Fibroblast of peridontal ligament (primary cell): ENCODE measurements at regions not wholly inside any gene's neighbourhood (a gene's known extent, or its start where the extent isn't known, plus 50 kb on each side); places are given as distances from the start of the nearest gene placed in this dataset.
"Not testable (repeated sequence)": the region's sequence is repeated elsewhere in the genome, so short reads cannot be mapped to it uniquely, and the experiment has no call there.

ENCODE experiments used
- DNase-seq: peaks from one replicate; pipeline ENCODE4 v3.0.0-alpha.2; 2010; ENCODE audit errors: extremely low read depth

GRCh38 chr7:25069900-25070443, 55.1 kb downstream of the CYCS start:
- DNase-seq = peak; percentile 96

GRCh38 chr7:25068502-25069213, 56.4 kb downstream of the CYCS start:
- no peak for DNase-seq

- DNase-seq = no peak
These were observed 57.1 kb downstream of the CYCS start for GRCh38 chr7:25067726-25068501.

- no peak for DNase-seq
These were observed 58.8 kb downstream of the CYCS start for GRCh38 chr7:25066253-25066652.

GRCh38 chr7:25062380-25062779, 62.7 kb downstream of the CYCS start:
- no peak for DNase-seq

GRCh38 chr7:25060487-25061055, 64.5 kb downstream of the CYCS start:
- DNase-seq = no peak

- DNase-seq = no peak
These were observed 65.5 kb downstream of the CYCS start for GRCh38 chr7:25059576-25059975.

- DNase-seq = no peak
These were observed 68.7 kb downstream of the CYCS start for GRCh38 chr7:25056368-25056767.

GRCh38 chr7:25055520-25056220, 69.4 kb downstream of the CYCS start:
- DNase-seq = no peak

GRCh38 chr7:25054819-25055519, 70.1 kb downstream of the CYCS start:
- DNase-seq = no peak

GRCh38 chr7:25050223-25050622, 70.2 kb upstream of the OSBPL3 start:
- DNase-seq = no peak

GRCh38 chr7:25048444-25048834, 68.5 kb upstream of the OSBPL3 start:
- no peak for DNase-seq

GRCh38 chr7:25047571-25048443, 67.8 kb upstream of the OSBPL3 start:
- DNase-seq = not testable (repeated sequence)

GRCh38 chr7:25037325-25037724, 57.3 kb upstream of the OSBPL3 start:
- DNase-seq = peak; percentile 49

GRCh38 chr7:25035274-25035673, 55.3 kb upstream of the OSBPL3 start:
- no peak for DNase-seq

GRCh38 chr7:25034136-25034535, 54.2 kb upstream of the OSBPL3 start:
- no peak for DNase-seq

- DNase-seq = peak; percentile 40
These were observed 53.1 kb upstream of the OSBPL3 start for GRCh38 chr7:25032774-25033743.

- no peak for DNase-seq
These were observed 51.5 kb upstream of the OSBPL3 start for GRCh38 chr7:25031432-25031831.

GRCh38 chr7:25031007-25031406, 51.0 kb upstream of the OSBPL3 start:
- DNase-seq = no peak
